GM12874 (cell line): ENCODE measurements at regions not wholly inside any gene's neighbourhood (a gene's known extent, or its start where the extent isn't known, plus 50 kb on each side); places are given as distances from the start of the nearest gene placed in this dataset.

ENCODE experiments used
- TF ChIP-seq, protein P1 (sequence below): IDR thresholded peaks from 2 replicates; pipeline ENCODE4 v1.5.1; 2011; ENCODE audit warnings: low read depth, mild to moderate bottlenecking, control low read depth, low read length, moderate library complexity; ENCODE audit not compliant: insufficient read depth

DNA sequence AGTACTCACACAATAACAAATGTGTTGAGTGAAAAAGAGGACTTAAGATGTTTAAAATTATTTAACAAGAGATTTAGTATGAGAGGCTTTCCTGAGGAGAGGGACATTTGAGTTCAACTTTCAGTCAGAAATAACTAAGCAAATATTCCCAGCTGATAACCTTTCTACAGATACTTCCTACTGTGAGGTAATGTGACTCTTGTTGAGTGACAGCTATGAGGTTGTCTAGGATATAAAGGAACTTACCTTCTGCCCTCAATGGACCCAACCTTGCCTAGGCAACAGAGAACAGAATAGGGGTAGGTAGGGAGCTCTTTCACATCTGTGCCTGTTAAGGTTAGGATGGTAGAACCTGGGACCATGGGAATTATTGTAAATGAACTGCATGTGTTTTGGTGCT is 54.7 kb downstream of the GLUD2 start:
- TF ChIP-seq, protein P1, sequence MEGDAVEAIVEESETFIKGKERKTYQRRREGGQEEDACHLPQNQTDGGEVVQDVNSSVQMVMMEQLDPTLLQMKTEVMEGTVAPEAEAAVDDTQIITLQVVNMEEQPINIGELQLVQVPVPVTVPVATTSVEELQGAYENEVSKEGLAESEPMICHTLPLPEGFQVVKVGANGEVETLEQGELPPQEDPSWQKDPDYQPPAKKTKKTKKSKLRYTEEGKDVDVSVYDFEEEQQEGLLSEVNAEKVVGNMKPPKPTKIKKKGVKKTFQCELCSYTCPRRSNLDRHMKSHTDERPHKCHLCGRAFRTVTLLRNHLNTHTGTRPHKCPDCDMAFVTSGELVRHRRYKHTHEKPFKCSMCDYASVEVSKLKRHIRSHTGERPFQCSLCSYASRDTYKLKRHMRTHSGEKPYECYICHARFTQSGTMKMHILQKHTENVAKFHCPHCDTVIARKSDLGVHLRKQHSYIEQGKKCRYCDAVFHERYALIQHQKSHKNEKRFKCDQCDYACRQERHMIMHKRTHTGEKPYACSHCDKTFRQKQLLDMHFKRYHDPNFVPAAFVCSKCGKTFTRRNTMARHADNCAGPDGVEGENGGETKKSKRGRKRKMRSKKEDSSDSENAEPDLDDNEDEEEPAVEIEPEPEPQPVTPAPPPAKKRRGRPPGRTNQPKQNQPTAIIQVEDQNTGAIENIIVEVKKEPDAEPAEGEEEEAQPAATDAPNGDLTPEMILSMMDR: no peak

DNA sequence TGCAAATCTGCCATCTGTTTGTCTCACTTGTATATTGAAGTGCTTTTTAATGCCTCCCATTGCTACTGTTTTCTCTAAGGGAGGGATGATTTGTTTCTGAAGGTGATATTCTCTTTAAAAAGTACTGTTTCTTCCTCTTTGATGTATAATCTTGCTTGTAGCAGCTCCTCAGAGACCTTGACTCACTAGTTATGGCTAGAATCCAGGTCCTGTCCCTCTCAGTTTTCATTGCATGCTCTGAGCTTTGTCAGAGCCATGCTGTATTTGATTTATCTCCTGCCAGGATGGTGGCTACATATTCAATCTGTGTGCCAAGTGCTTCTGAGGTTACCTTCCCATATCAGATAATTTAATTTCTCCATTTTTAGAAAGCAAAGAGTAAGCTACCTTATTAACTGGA is 56.0 kb downstream of the GLUD2 start:
- TF ChIP-seq, protein P1: no peak

DNA sequence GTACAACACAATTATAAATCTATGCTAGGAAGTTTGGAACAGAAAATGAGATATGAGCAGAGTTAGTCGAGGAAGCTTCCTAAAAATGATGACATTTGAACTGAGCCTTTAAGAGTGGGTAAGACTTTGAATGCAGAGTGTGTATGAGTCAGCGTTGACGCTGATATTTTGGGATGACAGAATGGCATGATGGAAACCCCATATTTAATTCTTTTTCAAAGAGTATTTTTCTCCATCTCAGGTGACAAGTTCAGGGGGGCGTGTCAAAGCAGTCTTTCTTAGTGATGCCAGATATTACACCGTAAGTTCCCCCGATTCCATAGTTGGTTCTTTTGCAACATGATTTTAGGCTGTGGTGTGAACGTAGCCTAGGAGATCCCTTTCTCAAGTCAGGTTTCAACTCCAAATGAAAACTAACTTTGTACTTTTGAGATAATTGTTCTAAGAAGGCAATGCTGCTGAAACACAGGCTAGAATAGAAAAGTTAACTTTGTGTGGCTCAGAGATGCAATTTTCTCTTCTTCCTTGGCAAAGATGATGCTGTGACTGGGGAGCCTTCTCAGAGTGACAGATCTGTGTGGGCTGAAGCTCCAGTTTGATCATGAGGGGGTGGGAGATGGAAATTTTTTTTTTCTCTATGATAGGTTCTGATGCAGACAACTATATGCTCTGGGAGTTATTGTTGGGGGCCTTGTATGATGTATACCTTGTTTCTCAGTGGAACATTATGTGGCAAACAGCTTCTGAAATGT is 59.2 kb downstream of the GLUD2 start:
- TF ChIP-seq, protein P1: no peak

DNA sequence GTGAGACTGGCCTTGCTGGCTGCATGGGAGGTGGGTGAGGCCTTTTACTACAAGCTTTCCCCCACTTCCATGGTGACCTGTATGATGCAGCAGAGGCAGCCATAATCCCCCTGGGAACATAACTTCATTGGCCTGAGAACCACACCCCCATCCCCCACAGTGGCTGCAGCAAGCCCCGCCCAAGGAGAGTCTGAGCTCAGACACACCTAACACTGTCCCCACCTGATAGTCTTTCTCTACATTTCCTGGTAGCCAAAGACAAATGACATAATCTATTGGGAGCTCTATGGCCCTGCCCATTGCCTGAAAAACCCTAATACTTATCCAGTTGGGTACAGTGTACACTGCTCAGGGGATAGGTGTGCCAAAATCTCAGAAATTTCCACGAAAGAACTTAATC is 62.6 kb downstream of the GLUD2 start:
- TF ChIP-seq, protein P1: no peak

DNA sequence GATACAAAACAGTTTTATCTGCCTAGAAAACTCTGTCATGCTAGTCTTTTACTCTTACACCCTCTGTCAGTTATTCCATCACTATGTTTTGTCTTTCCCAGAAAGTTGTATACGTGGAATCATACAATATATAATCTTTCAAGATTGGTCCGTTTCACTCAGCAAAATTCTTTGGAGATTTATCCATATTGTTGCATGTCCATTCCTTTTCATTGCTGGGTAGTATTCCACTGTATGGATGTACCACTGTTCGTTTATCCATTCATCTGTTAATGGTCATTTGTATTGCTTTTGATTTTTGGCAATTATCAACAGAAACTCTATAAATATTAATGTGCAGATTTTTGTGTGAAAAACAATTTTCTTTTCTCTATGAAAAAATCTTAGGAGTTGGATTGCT is 63.1 kb downstream of the GLUD2 start:
- TF ChIP-seq, protein P1: no peak

DNA sequence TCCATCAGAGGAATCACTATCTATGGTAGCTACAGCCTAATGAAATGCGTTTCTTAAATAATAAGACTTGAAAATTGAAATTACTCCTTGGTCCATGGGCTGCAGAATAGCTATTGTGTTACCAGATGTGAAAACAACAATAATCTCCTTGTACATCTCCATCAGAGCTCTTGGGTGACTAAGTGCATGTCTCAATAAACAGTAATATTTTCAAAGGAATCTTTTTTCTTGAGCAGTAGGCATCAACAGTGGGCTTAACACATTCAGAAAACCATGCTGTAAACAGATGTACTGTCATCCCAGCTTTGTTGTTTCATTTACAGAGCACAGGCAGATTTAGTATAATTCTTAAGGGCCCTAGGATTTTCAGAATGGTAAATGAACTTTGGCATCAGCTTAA is 67.3 kb downstream of the GLUD2 start:
- TF ChIP-seq, protein P1: no peak

DNA sequence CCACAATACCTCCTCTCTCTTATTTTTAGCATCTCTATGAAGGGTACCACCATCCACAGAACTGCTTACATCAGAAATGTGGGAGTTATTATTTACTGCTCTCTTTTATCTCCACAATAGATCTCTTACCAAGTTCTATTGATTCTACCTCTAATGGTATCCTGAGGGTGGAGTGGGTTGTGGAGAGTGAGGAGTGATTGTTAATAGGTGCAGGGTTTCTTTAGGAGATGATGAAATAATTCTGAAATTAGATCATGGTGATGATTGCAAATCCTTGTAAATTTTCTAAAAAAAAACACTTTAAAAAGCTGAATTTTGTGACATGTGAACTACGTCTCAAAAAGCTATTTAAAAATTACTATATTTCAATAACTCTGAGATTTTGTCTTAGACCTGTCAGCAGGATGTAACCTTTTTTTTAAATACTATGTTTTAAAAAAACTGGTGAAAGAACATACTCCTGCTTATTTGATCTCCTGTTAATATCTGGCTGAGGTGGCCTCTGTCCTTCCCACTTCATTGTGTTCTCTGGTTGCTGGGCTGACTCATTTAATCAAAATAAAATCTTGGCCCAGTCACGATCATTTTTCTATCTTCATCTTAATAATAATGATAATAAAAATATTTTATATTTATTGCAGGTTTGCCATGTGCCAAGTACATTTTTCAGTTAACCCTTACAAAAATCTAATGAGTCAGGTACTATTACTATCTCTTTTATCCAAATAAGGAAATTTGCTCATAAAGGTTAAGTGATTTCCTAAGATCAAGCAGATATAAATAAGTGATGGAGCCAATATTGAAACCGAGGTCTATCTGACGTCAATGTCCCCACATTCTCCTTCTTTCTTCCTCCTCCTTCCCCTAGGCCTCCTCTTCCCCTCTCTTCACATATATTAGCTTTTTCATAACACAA is 73.5 kb downstream of the GLUD2 start:
- TF ChIP-seq, protein P1: no peak
